SU-DHL-6 (cell line): ENCODE measurements at regions not wholly inside any gene's neighbourhood (a gene's known extent, or its start where the extent isn't known, plus 50 kb on each side); places are given as distances from the start of the nearest gene placed in this dataset.

Experiments used
- CTCF ChIP-seq: fragments of 200-600 bp; sonication (generic); IDR thresholded peaks from one replicate; pipeline ENCODE4 v1.5.1; 2017; ENCODE audit warnings: antibody characterized with exemption, mild to moderate bottlenecking, low read length, moderate library complexity; ENCODE audit not compliant: insufficient read depth, poor library complexity, severe bottlenecking
- EZH2phosphoT487 ChIP-seq: fragments of 200-600 bp; sonication (generic), shearing (Covaris generic); conservative IDR thresholded peaks from 2 replicates; pipeline ENCODE4 v1.6.1; 2018; ENCODE audit warnings: mild to moderate bottlenecking, antibody characterized with exemption, low read length, moderate library complexity, mixed read lengths

DNA sequence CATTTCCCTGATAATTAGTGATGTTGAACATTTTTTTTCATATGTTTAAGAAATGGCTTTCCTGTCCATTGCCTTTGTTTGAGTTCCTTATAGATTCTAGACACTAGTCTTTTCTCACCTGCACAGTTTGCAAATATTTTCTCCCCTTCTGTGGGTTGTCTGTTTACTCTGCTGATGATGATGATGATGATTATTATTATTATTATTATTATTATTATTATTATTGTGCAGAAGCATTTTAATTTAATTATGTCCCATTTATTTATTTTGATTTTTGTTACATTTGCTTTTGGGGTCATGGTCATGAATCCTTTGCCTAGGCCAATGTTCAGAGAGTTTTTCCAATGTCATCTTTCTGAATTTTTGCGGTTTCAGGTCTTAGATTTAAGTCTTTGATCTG, 492.5 kb upstream of the TSHZ3 start:
- no peak for TF ChIP-seq CTCF
- TF ChIP-seq EZH2phosphoT487 = no peak
